IMR-90 (cell line): ENCODE measurements at regions not wholly inside any gene's neighbourhood (a gene's known extent, or its start where the extent isn't known, plus 50 kb on each side); places are given as distances from the start of the nearest gene placed in this dataset.

Source experiments
- CTCF ChIP-seq: conservative IDR thresholded peaks from 2 replicates; pipeline ENCODE4 v1.5.1; 2012; ENCODE audit warnings: mild to moderate bottlenecking, low read depth, low read length, improper control_type of control experiment
- FOS ChIP-seq: fragments of 150-350 bp; IDR thresholded peaks from 2 replicates; pipeline ENCODE4 v1.6.1; 2016; ENCODE audit warnings: low read depth, low read length
- MAZ ChIP-seq: IDR thresholded peaks from 2 replicates; pipeline ENCODE4 v1.6.1; 2012; ENCODE audit warnings: low read depth, mild to moderate bottlenecking, low read length, improper control_type of control experiment, moderate library complexity, borderline replicate concordance
- POLR2A ChIP-seq: IDR thresholded peaks from 2 replicates; pipeline ENCODE4 v1.6.1; 2012; ENCODE audit warnings: mild to moderate bottlenecking, low read depth, low read length
- RFX5 ChIP-seq: IDR thresholded peaks from 2 replicates; pipeline ENCODE4 v1.8.0; 2012; ENCODE audit warnings: low read depth, mild to moderate bottlenecking, low read length, moderate library complexity

DNA sequence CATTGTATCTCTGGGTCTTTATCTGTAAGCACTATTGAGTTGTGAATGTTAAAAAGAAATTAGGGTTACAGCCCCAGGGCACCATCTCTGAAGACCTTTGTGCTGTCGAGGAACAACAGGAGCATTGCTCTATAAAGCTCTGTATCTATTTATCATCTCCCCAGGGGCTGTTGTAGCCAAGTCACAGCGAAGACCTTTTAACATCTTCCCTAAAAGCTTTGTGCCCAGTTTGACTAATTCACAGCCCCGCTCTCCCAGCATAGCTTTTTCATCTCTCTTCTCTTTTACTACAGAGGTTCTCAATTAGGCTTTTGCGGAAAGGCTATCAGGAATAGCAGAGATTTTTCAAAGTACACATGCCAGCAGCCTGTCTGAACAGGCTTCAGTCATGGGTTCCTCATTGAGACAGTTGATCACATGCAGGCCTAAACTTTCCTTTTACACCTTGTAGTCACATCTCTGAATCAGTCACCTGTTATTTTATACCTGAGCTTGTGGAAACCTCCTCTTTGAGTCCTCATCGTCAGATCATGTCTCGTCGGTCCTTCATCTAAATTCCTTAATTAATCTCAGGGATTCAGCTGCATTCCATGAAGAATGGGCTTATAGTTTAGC lies 140.5 kb downstream of the NPR3 start:
- no peak for TF ChIP-seq CTCF
- no peak for TF ChIP-seq POLR2A
- TF ChIP-seq RFX5: no peak
- TF ChIP-seq MAZ: no peak
- no peak for TF ChIP-seq FOS
